NCI-H2227 treated with DMSO at 0.1 percent for 48 hours (cell line): ENCODE measurements at regions not wholly inside any gene's neighbourhood (a gene's known extent, or its start where the extent isn't known, plus 50 kb on each side); places are given as distances from the start of the nearest gene placed in this dataset.
"Not testable (repeated sequence)": the region's sequence is repeated elsewhere in the genome, so short reads cannot be mapped to it uniquely, and the experiment has no call there.

Experiments used
- DNase-seq: peaks from one replicate; lab custom pipeline; 2025; lab: John Stamatoyannopoulos, UW

DNA sequence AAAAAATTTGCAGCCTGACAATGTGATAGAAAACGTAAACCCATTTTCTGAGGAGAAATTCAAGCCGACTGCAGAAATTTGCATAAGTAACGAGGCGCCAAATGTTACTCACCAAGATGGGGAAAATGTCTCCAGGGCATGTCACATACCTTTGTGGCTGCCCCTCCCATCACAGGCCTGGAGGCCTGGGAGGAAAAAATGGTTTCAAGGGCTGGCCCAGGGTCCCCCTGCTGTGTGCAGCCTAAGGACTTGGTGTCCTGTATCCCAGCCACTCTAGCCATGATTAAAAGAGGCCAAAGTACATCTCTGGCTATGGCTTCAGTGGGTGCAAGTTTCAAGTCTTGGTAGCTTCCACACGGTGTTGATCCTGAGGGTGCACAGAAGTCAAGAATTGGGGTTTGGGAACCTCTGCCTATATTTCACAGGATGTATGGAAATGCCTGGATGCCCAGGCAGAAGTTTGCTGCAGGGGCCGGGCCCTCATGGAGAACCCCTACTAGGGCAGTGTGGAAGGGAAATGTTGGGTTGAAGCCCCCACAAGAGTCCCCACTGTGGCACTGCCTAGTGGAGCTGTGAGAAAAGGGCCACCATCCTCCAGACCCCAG, 1842.3 kb downstream of the PCDH9 start:
- DNase-seq: no peak

DNA sequence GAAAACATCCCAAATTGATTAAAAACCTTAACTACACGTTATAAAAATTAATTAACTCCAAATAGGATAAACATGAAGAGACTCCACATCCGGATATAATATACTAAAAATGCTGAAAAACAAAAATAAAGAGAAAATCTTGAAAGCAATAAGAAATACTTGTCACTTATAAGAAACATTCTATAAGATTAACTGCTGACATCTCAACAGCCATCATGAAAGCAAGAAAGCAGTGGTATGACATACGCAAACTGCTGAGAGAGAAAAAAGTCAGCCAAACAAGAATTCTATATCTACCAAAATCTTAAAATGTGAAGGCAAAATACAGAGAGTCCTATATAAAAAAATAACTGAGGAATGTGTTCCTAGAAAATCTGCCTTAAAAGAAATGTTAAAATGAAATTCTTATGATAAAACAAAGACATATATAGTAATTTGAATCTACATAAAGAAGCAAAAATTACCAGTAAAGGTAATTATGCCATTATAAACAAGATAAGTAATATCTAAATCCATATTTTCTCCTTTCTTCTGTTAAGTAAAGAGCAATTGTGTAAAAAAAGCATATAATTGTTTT, 1851.1 kb downstream of the PCDH9 start:
- no peak for DNase-seq

DNA sequence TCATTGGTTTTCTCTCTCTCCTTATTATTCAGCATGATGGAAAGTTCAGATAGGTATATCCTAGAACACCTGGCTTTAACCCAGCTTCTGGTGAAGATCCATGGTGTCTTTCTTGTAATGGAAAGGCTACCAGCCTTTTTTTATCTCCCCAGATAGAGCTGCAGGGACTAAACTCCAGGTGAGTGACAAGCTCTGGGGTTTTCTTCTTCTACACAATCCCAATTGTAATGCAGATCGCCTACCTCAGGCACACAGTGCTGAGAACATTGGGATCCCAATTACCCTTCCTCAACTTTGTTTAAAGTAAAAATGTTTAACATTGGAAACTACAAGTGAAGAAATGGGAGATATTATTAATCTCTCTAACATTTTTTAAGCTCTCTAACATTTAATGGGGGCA, 1851.7 kb downstream of the PCDH9 start:
- DNase-seq: no peak

DNA sequence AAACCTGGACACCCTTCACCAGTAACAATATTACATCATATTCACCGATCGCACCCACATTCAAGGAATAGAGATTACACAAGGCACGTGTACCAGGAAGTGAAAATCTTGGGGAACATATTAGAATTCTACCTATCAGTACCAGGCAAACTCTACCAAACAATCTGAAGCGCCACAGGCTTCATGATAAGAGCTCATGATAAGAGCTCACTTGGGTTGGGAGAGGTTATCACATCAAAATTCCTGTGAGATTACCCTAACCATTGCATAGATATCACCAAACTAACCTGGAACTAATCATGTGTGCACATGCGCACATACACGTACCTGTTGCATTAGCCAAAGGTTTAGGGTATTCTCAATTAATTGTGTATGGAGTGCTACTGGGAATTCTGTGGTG, 1861.3 kb downstream of the PCDH9 start:
- DNase-seq: no peak

DNA sequence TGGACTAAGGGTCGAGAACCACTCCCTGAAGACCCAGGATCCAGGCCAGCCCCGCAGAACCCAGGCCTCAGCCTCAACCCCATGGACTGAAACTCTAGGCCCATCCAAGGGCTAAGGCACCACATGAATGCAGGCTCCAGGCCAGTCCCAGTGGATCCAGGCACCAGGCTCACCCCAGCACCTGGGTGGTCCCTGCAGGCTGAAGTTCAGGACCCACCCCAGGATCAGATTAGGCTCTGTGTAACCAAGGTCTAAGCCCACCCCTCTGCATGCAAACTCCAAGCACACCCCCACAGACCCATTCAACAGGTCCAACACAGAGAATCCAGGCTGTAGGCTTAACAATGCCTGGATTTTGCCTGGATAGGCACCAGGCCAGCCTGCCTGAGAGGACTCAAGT, 1876.2 kb downstream of the PCDH9 start:
- DNase-seq: no peak

DNA sequence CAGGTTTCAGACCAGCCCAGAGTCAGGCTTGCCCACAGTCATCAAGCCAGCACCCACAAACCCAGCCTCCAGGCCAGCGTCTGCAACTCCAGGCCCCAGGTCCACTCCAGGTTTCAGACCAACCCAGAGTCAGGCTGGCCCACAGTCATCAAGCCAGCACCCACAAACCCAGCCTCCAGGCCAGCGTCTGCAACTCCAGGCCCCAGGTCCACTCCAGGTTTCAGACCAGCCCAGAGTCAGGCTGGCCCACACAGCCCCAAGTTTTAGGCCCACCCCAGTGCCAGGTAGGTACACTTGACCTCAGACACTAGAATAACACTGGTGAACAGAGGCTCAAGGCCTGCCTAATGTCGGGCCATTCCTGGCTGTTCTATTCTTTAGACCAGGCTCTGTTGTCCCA, 1877.0 kb downstream of the PCDH9 start:
- not testable (repeated sequence) for DNase-seq

DNA sequence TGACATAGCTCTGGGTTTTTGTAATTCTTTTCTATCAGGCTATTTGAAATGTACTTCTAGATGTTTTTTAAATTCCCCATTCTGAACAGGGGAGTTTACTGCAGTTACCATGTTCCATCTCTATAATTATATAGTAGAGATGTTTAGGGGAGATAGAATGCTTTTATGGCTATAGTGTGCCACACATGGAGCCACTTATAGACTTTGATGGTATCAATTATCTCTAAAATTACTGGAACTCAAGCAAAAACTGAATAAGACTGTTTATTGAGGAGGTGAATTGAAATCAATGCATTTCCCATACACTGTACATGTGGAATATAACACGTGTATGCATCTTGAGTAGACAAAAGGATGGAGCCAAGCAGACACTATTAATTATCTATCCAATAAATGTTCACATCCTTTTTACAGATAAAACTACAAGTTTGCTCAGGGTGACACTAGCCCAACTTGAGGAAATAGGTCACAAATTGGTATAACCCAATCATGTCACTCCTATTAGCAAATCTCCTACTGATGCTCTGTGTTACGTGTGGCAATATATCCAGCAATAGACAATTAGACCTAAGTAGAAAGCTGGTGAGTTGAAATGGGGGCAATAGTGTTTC, 1882.6 kb downstream of the PCDH9 start:
- DNase-seq: peak; percentile 92

DNA sequence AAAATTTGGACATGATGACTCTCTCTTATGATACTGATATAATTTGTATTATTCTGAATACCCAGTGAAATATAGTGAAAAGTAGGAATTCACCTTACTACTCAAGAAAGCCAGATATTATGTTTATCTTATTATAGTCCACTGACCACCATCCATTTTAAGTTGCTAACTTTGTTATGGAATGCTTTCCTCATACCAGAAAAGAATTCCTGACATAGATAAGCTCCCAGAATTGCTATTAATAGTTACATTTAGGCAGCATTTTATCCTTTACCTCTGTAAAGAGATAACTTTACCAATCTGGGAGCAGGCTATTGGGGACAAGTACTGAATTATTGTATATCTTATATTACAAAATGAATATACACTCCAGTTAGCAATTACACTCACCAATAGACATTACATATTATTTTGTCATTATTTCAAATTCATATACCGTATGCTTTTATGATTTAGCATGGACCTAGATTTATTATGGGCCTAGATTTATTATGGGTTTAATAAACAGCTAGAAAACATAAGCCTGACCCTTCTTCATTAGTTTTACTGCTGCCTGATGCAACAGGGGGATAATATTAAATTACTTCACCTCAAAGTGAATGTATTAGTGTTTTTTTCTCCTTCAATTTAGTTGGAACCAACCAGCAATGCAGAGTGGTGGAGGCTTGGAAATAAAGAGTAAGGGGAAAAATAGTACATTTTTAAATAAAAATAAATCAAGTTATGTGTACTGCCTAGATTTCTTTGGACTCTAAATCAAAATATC, 1886.1 kb downstream of the PCDH9 start:
- DNase-seq: no peak

DNA sequence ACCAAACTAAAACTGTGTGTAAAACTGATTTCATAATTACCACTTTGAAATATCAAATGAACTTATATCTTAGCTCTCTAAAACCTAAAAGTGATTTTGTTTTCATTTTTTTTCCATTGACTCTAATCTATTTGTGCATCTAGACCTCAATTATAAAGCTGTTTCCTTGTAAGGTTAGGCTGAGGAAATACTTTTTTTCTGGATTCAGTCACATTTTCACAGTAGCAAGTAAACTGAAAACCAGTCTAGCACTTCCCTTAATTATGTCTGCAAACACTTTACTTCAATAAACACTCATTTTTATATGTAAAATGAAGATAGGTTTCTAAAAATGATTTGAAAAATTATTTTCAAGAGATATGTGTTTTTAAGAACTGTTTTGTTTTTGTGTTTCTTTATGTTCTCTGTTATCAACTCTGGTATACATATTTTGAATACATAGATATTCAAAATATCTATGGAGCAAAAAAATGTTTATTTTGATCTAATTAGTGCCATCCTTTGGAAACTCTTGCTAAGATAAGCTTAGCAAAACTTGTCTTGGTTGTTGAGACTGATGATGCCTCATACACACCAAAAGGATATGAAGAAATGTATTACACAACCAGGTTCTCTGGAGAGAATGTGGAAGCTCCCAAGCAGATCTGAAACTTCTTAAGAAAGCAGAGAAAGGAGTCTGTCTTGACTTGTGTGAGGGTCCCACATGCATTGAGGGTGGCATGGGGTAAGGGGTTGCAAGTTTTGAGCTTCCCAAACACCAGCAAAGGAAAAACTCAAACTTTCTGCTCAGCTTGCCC, 1887.4 kb downstream of the PCDH9 start:
- DNase-seq: no peak

DNA sequence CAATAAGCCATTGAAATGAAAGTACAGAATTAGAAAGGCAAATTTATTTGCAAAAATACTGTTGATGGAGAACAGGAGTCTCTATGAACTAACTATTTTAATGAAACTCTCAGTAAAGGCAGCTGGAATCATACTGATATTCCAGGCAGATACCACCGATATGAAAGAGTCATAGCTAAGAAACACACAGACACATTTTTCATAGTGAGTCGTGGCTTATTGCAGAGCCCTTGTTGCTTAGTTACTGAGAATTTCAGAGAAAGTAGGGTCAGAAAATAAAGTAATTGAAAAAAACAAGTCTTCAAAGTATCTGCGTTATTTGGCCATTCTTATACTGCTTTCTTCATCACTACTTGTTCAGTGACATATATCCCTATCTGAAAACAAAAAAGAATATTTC, 1890.9 kb downstream of the PCDH9 start:
- DNase-seq: no peak

DNA sequence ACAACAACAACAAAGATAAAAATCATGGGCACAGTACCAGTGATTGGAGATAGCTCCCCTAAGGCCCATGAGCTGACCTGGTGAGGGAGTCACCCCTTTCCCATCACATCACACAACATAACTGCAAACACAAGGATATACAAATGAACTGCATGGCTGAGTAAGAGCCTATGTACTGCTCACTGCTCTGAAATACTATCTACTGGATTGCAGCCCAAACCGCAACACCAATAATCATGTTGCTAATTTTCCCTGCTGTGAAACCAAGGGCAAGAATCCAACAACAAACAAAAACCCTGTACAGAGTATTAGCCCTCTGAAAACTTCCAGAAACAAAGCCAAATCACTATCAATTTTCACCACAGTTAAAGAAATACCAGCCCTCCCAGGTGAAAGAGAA, 1893.2 kb downstream of the PCDH9 start:
- no peak for DNase-seq

DNA sequence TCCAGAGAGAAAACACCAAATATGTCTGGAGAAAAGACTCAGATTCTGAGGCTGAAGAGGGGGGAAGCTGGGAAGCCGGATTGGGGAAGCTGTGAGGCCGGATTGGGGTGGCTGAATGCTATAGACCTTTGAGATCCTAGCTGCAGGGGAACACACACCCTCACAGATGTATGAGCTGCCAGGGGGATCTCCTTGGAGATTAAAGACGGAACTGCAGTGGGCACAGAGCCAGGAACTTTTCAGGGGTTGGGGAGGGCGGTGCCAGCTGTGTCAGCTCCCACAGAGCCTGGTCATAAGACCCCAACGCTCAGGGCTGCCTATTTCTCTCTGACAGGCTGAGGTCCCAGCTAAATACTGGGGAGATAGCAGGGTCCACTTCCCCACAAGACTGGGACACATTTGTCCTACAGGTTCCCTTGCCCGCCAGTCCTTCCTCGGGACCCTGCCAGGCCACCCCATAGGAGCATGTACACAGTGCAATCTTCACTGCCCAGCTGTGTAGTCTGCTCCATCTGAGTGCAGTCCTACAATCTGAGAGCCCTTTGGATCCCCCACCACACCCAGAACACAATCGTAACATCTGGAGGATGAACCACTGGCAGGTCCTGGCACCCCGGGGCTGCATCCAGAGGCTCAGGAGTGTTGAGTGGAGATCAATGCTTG, 1893.9 kb downstream of the PCDH9 start:
- no peak for DNase-seq

DNA sequence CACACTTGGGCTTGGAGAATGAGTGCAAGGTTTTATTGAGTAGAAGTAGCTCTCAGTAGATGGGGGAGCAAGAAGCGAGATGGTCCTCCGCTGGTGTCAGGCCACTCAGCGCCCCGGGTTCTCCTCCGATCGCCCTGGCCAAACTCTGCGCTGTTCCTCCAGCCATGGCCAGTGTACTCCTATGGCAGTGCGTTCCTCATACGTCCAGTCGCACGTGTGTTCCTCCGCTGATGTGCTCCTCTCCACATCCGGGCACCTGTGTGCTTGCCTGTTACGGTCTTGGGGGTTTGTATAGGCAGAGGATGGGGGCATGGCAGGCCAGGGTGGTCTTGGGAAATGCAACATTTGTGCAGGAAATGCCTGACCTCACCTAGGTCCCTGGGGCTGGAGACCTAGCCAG, 1899.4 kb downstream of the PCDH9 start:
- no peak for DNase-seq

DNA sequence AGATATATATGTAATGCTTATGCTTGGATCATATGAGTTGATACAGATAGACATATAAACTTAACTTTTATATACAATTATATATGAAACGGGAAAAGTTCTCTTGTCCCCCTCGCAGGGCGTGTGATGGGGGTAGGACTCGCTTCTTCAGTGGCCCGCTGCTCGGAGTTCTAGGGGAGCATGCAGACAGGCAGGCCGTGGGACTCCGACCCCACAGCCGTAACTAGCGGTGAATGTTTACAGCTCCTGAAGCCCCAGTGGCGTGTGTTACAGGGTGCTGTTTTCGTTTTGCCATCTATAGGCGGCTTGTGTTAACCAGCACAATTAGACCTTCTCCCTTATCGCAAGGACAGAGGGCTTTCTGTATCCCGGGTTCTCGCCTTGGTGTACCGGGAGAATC, 1899.8 kb downstream of the PCDH9 start:
- no peak for DNase-seq

DNA sequence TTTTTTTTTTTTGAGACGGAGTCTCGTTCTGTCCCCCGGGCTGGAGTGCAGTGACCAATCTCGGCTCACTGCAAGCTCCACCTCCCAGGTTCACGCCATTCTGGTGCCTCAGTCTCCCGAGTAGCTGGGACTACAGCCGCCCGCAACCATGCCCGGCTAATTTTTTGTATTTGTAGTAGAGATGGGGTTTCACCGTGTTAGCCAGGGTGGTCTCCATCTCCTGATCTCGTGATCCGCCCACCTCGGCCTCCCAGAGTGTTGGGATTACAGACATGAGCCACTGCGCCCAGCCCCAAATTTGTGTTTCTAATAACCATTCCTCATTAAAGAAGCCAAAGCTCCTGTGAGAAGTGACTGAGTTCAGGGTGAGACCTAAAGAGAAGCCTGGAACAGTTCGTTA, 1906.9 kb downstream of the PCDH9 start:
- not testable (repeated sequence) for DNase-seq

DNA sequence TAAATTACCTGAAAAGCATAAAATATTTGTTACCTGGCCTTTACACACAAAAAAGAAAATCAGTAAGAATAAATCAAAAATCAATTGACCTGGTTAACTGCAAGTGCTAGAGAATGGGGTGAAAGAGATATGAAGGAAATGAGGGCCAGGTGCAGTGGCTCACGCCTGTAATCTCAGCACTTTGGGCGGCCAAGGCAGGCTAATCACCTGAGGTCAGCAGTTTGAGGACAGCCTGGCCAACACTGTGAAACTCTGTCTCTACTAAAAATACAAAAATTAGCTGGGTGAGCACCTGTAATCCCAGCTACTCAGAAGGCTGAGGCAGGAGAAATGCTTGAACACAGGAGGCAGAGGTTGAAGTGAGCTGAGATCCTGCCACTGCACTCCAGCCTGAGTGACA, 1908.7 kb downstream of the PCDH9 start:
- not testable (repeated sequence) for DNase-seq

DNA sequence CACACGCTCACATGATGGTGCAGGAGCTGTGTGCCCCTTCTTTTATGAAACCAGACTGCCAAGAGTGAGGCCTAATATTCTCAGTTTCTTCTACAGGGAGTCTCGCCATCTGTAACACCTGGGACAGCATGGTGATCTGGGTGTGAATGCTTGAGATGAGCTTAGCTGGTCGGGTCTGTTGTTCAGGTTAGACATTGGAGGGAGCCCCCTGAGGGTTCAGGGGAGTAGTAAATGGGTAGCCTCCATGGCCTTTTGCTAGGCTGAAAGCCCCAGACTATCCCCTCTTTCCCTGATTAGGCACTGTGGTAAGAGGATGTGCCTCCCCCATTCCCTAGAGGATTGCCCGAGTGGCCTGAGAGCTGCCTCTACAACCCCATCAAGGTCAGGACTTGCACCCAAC, 1916.1 kb downstream of the PCDH9 start:
- no peak for DNase-seq

DNA sequence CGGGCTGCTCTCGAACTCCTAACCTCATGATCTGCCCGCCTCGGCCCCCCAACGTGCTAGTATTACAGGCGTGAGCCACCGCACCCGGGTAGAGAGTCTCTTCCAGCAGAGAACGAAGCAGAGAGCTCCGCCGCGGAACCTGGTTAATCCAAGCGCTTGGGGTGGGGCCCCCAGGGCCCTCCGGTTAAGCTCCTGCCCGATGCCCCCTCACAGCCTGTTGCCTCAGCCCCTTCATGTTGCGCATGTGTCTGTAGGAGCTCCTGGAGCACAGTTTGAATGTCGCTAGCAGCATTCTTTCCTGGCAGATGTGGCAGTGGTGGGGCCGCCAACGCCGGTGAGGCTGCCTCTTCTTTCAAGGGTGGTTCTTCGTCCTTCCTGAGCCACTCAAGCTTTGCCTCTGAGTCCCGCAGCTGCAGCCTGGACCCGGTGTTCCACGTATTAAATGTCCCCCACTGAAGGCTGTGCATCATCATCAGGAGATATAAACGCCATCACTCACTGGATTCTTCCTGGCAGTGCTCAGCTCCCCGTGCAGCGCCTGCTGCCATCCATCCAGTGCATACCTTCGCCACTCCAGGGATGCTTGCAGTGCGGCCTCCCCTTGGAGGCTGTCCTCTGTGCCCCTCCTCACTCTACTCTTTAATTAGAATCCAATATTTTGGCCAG, 1919.3 kb downstream of the PCDH9 start:
- DNase-seq: no peak

DNA sequence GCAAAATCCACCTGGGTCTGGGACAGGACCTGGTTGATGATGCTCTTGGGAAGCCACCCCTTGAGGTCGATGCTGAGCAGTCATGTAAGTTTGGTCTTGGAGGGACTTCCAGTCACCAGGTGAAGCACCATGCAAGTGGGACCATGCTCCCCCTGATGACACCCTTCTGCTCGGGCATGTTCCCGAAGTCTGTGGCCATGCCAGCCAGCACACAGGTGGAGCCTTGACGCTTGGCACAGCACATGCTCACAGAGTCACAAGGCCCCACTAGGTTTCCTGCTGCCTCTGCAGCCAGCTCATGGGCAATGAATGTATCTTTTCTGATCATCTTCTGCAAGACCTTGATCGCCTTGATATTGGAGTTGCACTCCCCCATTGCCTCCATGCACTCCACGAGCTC, 1920.2 kb downstream of the PCDH9 start:
- DNase-seq: no peak

DNA sequence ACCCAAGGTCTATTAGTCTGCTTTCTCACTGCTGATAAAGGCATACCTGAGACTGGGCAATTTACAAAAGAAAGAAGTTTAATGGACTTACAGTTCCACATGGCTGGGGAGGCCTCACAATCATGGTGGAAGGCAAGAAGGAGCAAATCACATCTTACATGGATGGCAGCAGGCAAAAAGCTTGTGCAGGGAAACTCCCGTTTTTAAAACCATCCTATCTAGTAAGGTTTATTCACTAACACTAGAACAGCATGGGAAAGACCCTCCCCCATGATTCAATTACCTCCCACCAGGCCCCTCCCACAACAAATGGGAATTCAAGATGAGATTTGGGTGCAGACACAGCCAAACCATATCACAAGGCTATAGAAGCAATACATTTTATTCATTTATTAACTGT, 1921.4 kb downstream of the PCDH9 start:
- not testable (repeated sequence) for DNase-seq

DNA sequence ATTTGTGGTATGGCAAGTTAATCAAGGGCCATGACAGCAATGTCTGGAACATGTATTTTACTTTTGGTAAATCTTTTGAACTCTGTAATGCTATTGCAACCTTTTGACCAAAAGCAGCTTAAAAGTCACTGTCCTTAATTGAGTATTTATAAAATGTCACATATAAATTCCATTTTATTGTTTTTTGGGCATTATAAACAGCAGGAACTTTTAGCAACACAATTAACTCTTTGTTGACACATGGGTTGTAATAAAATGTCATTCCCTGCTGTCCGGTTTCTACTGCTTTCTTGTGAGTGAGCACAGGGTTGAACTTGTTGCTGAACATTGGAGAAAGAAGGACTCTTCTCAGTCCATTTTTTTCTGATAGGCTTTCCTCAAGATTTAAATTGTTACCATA, 1923.1 kb downstream of the PCDH9 start:
- no peak for DNase-seq
